Stomach (tissue), 8 donors: ENCODE measurements at regions not wholly inside any gene's neighbourhood (a gene's known extent, or its start where the extent isn't known, plus 50 kb on each side); places are given as distances from the start of the nearest gene placed in this dataset.

ENCODE experiments used
- DNase-seq, 2 donors: peaks; one replicate each; pipeline versions ENCODE4 v3.0.0 to v3.0.0-alpha.2; 2013 to 2019
- H3K27ac ChIP-seq, 5 donors: fragments of 200-600 bp in 4 of 5; sonication (generic) in 4 of 5; one replicate each; pipeline ENCODE4 v1.5.1; 2013 to 2019; ENCODE audit warnings: mild to moderate bottlenecking in 1 of 5, moderate library complexity in 1 of 5
- H3K27me3 ChIP-seq, 3 donors: fragments of 200-600 bp; sonication (generic); one replicate each; pipeline ENCODE4 v1.5.1; 2017 to 2019; ENCODE audit warnings: mixed run types in 1 of 3
- H3K36me3 ChIP-seq, 4 donors: fragments of 200-600 bp; sonication (generic); 1 replicate in 3 of 4; 2 replicates in 1 of 4; pipeline ENCODE4 v1.5.1; 2016 to 2019
- H3K4me1 ChIP-seq, 4 donors: fragments of 200-600 bp; sonication (generic); one replicate each; pipeline ENCODE4 v1.5.1; 2016 to 2019
- H3K4me3 ChIP-seq, 4 donors: fragments of 200-600 bp; sonication (generic) in 3 of 4; one replicate each; pipeline ENCODE4 v1.5.1; 2016 to 2019; ENCODE audit warnings: mild to moderate bottlenecking in 1 of 4
- H3K9me3 ChIP-seq, 4 donors: fragments of 200-600 bp; sonication (generic); one replicate each; pipeline ENCODE4 v1.5.1; 2016 to 2019
- EP300 ChIP-seq: sonication (generic); formaldehyde crosslinking; IDR thresholded peaks from one replicate; pipeline ENCODE4 v1.6.1; 2017; ENCODE audit warnings: antibody characterized with exemption
- POLR2A ChIP-seq, 4 donors: fragments of 450-650 bp; IDR thresholded peaks; one replicate each; pipeline ENCODE4 v1.6.1; 2016; ENCODE audit warnings: antibody characterized with exemption in 4 of 4, control low read depth in 2 of 4, mild to moderate bottlenecking in 1 of 4, moderate library complexity in 1 of 4
- POLR2AphosphoS5 ChIP-seq, 3 donors: sonication (generic); formaldehyde crosslinking; IDR thresholded peaks; one replicate each; pipeline ENCODE4 v1.6.1; 2016; ENCODE audit warnings: antibody characterized with exemption in 3 of 3
- WGBS, 5 donors: extraction: QIAGEN DNeasy Blood & Tissue Kit in 3 of 5; methylation state at CpG; one replicate each; pipeline versions ENCODE4 v1.1.5 to v1.1.7; 2013 to 2018; 5-methylcytosine and 5-hydroxymethylcytosine counted together
- intact Hi-C: fragments of 100-400 bp; cut with DNase I; formaldehyde crosslinking; loops from one replicate; pipeline ENCODE4 v1.15.1; 2023; ENCODE audit warnings: low total_unique reads
- TF ChIP-seq, protein P1 (sequence below), 7 experiments: fragments of 450-650 bp in 4 of 7; fragments of 200-600 bp in 3 of 7; sonication (generic) in 3 of 7; IDR thresholded peaks; one replicate each; pipeline ENCODE4 v1.5.1; 2016 to 2019; ENCODE audit warnings: antibody characterized with exemption in 7 of 7, control low read depth in 2 of 7, mild to moderate bottlenecking in 1 of 7
- donor health status: healthy with polysubstance abuse.
- donor health status: Bipolar disorder and iron deficiency.
- donor health status: healthy.

DNA sequence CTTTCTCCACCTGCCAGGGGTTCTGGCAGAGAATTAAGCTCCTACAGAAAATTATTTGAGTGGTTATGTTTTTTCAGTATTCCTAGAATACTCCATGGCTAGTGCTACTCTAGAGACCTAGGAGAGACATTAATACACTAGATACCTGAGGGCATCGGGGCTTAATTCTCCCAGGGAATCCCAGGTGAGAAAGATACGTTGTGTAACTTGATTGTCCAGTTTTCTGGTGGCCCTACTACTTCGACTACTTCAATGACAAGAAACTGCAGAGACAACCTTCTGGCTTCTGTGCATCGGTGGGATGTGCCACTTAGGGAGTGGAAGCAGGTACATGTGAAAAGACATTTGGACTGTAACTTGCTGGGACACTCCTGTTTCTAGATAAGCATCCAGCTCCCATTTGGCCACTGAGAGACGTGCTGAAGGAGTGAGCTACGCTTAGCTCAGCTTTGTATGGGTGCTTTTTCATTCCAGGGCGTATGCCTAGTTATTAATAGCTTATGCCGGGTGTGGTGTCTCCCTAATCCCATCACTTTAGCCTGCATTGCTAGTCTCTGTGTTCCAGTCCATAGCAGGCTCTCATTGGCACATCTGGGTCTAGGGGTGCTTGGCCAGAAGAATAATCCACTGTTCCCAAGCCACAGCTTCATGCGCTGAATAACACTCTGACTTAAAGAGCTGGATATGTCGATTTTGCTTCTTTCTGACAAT, 300.7 kb downstream of the SIPA1L2 start:
- H3K9me3 ChIP-seq: no peaks in the 10 kb centered on the region
- 73 to 80% (median 77%) methylated on average over 9 to 10 of the region's 10 CpGs for WGBS, 5 donors
- H3K4me1 ChIP-seq: no peaks in the 10 kb centered on the region
- TF ChIP-seq EP300 (no peak), POLR2AphosphoS5 (IDR thresholded peaks at IDR 0.05) (no peak), POLR2A (IDR thresholded peaks at IDR 0.05) (no peak)
- TF ChIP-seq, protein P1, sequence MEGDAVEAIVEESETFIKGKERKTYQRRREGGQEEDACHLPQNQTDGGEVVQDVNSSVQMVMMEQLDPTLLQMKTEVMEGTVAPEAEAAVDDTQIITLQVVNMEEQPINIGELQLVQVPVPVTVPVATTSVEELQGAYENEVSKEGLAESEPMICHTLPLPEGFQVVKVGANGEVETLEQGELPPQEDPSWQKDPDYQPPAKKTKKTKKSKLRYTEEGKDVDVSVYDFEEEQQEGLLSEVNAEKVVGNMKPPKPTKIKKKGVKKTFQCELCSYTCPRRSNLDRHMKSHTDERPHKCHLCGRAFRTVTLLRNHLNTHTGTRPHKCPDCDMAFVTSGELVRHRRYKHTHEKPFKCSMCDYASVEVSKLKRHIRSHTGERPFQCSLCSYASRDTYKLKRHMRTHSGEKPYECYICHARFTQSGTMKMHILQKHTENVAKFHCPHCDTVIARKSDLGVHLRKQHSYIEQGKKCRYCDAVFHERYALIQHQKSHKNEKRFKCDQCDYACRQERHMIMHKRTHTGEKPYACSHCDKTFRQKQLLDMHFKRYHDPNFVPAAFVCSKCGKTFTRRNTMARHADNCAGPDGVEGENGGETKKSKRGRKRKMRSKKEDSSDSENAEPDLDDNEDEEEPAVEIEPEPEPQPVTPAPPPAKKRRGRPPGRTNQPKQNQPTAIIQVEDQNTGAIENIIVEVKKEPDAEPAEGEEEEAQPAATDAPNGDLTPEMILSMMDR (IDR thresholded peaks at IDR 0.05): no peak
- no peaks in the 10 kb centered on the region for H3K27me3 ChIP-seq
- H3K4me3 ChIP-seq: no peak overlapping the region
- DNase-seq: no peak
- intact Hi-C loops: no loop called here
- no peak overlapping the region for H3K27ac ChIP-seq
- H3K36me3 ChIP-seq: no peaks in the 10 kb centered on the region

DNA sequence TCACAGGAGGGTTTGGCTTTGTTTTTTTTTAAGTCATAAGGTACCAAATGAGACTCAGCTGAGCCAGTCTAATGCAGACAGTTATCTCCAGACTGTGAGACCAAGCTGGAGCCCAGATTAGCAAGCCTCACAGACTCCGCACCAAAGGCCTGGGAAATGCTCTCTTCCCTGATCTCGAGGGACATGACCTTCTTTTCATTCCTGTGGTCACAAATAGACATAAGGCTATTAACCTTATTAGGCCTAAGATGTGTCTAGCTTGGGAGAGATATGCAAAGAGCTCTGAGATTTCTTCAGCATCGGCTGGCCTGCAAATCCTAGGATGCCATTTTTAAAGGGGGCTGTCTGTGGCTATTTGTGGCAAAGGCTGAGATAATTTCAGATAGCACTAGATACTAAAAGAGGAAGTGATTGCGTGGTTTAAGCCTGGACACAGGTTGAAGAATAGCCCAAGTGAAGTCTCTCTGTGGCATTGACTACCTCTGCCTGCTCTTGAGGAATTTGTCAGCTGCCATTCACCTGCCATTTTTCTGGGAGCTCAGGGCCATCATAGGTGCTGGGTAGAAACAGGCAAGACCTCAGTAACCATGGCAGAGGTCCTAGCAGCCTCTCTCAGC, 301.3 kb downstream of the SIPA1L2 start:
- TF ChIP-seq EP300: no peak
- no peak for TF ChIP-seq POLR2AphosphoS5 (IDR thresholded peaks at IDR 0.05)
- no peak for TF ChIP-seq POLR2A (IDR thresholded peaks at IDR 0.05)
- TF ChIP-seq, protein P1 (IDR thresholded peaks at IDR 0.05): no peak
- H3K9me3 ChIP-seq: no peaks in the 10 kb centered on the region
- no peaks in the 10 kb centered on the region for H3K27me3 ChIP-seq
- H3K4me1 ChIP-seq: no peaks in the 10 kb centered on the region
- no peak for DNase-seq
- H3K4me3 ChIP-seq: no peak overlapping the region
- no peaks in the 10 kb centered on the region for H3K36me3 ChIP-seq
- WGBS, 5 donors: 64 to 72% (median 69%) methylated on average over 4 of the region's 4 CpGs
- no peak overlapping the region for H3K27ac ChIP-seq
- intact Hi-C loops: no loop called here

DNA sequence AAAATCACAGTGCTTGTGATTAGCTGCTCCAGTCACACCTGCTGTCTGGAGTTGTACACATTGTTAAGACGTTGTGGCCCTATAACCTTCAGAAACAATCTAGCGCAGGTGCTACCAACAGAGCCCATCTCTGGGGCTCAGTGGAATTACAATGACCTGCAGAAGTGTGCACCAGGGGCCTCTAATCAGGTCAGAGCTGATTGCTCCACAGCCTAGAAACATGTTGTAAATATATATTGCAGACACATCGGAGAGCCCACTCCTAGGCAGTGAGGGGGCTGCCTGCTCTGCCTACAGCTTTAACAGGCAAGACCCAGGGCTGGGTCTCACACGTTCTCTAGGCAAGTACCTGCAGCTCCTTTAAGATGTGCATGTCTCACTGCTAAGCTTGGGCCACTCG, 302.0 kb downstream of the SIPA1L2 start:
- WGBS, 5 donors: 74 to 88% (median 83%) methylated on average over 5 of the region's 5 CpGs
- intact Hi-C loops: no loop called here

GRCh38 chr1:232327269-232327668, 302.7 kb downstream of the SIPA1L2 start:
- H3K36me3 ChIP-seq: no peaks in the 10 kb centered on the region
- intact Hi-C loops: no loop called here
- no peaks in the 10 kb centered on the region for H3K9me3 ChIP-seq
- no peak overlapping the region for H3K4me3 ChIP-seq
- peak in 1 of 2 donors; percentile 77 for DNase-seq
- TF ChIP-seq POLR2AphosphoS5 (IDR thresholded peaks at IDR 0.05) (no peak), EP300 (no peak), POLR2A (IDR thresholded peaks at IDR 0.05) (no peak)
- TF ChIP-seq, protein P1 (IDR thresholded peaks at IDR 0.05): no peak
- H3K27me3 ChIP-seq: no peaks in the 10 kb centered on the region
- H3K4me1 ChIP-seq: no peaks in the 10 kb centered on the region
- no peak overlapping the region for H3K27ac ChIP-seq

More for the DNA sequence above, 302.0 kb downstream of the SIPA1L2 start:
- Histone ChIP-seq H3K27ac (no peak overlapping the region), H3K9me3 (no peaks in the 10 kb centered on the region), H3K27me3 (no peaks in the 10 kb centered on the region), H3K36me3 (no peaks in the 10 kb centered on the region), H3K4me1 (no peaks in the 10 kb centered on the region), H3K4me3 (no peak overlapping the region)
- TF ChIP-seq POLR2A (IDR thresholded peaks at IDR 0.05): no peak
- no peak for DNase-seq

DNA sequence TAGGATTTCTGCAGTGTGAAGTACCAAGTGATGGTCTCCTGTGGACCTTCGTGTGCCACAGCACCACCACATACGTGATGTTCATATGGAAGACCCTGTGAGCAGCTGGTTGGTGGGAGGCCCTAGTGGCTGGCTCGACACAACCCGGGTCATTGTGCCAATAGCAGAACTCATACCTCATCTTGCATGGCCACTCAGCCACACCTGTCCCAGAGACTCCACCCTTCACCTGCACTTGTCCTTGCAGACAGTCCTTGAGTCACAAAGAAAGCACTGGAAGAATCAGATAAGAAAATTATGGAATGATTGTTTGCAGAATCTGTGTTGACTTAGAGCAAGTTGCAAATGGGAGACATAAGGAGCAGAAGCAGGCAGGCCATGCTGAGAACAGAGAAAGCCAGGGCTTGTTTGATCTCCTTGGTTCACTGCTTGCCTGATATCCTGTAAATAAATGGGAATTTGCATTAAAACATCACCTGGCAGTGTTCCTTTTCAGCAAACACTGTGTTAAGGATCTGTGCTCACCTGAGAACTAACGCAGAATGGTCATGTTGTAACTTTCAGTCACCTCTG, 307.7 kb downstream of the SIPA1L2 start:
- Histone ChIP-seq H3K27me3 (no peaks in the 10 kb centered on the region), H3K9me3 (peaks cover 0 to 6% (median 0%) of the 10 kb centered on the region in 4 donors), H3K4me1 (no peaks in the 10 kb centered on the region), H3K27ac (no peak overlapping the region), H3K4me3 (no peak overlapping the region), H3K36me3 (no peaks in the 10 kb centered on the region)
- no peak for DNase-seq
- TF ChIP-seq POLR2A (IDR thresholded peaks at IDR 0.05): no peak
- no peak for TF ChIP-seq POLR2AphosphoS5 (IDR thresholded peaks at IDR 0.05)
- TF ChIP-seq, protein P1 (IDR thresholded peaks at IDR 0.05): no peak
- TF ChIP-seq EP300: no peak
- 77 to 91% (median 78%) methylated on average over 5 of the region's 5 CpGs for WGBS, 5 donors
- intact Hi-C loops: no loop called here
